ENCODE measurements at regions not wholly inside any gene's neighbourhood (a gene's known extent, or its start where the extent isn't known, plus 50 kb on each side); places are given as distances from the start of the nearest gene placed in this dataset.

DNA sequence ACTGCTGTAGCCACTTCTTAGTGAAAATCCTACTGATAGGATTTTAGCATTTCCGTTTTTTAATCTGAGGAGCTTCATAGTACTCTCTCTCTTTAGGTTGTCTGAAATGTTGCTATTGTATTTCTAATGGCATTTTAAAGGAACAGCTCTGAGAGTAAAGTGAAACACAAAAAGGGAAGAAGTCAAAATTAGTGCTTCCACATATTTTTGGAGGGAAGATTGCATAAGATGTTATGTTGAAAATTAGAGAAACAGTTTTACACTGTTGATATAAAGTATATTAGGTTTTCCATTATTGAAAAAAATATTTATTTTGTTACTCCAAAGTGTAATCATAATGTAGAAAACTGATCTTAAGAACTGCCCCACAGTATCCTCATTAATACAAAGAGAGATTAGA, 525.1 kb downstream of the TAF11L14 start:
- no peaks in the 10 kb centered on the region for H3K79me2 ChIP-seq (ENCODE audit: control insufficient read depth, insufficient read depth, low read length)
- no peak overlapping the region for H3K27ac ChIP-seq (ENCODE audit: control insufficient read depth, insufficient read depth, low read length)
- no peaks in the 10 kb centered on the region for H3K9me3 ChIP-seq (ENCODE audit: control insufficient read depth, low read depth, low read length)
- TF ChIP-seq, protein P1, sequence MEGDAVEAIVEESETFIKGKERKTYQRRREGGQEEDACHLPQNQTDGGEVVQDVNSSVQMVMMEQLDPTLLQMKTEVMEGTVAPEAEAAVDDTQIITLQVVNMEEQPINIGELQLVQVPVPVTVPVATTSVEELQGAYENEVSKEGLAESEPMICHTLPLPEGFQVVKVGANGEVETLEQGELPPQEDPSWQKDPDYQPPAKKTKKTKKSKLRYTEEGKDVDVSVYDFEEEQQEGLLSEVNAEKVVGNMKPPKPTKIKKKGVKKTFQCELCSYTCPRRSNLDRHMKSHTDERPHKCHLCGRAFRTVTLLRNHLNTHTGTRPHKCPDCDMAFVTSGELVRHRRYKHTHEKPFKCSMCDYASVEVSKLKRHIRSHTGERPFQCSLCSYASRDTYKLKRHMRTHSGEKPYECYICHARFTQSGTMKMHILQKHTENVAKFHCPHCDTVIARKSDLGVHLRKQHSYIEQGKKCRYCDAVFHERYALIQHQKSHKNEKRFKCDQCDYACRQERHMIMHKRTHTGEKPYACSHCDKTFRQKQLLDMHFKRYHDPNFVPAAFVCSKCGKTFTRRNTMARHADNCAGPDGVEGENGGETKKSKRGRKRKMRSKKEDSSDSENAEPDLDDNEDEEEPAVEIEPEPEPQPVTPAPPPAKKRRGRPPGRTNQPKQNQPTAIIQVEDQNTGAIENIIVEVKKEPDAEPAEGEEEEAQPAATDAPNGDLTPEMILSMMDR (optimal IDR thresholded peaks at IDR 0.05 in 1 of 3, IDR thresholded peaks at IDR 0.05 in 1 of 3, conservative IDR thresholded peaks at IDR 0.05 in 1 of 3; ENCODE audit: extremely low read depth in 1 of 3, insufficient read depth in 2 of 3, low read length in 3 of 3): no peak
- TF ChIP-seq EZH2 (IDR thresholded peaks at IDR 0.05; ENCODE audit: low read length): no peak
- no peaks in the 10 kb centered on the region for H3K27me3 ChIP-seq (ENCODE audit: control insufficient read depth, extremely low read depth, insufficient read depth, low read length)
- H3K4me1 ChIP-seq (ENCODE audit: control insufficient read depth, extremely low read depth, insufficient read depth, low read length): no peaks in the 10 kb centered on the region
- no peaks in the 10 kb centered on the region for H3K9me1 ChIP-seq (ENCODE audit: control insufficient read depth, extremely low read depth, insufficient read depth, low read length)
- no peaks in the 10 kb centered on the region for H3K36me3 ChIP-seq (ENCODE audit: control insufficient read depth in 2 of 2, extremely low read depth in 1 of 2, insufficient read depth in 2 of 2, low read length in 2 of 2)
- H3K9ac ChIP-seq (ENCODE audit: control insufficient read depth, extremely low read depth, insufficient read depth, low read length): no peak overlapping the region
- no peaks in the 10 kb centered on the region for H4K20me1 ChIP-seq (ENCODE audit: control insufficient read depth, extremely low read depth, insufficient read depth, low read length)
- H3K4me3 ChIP-seq (ENCODE audit: control insufficient read depth in 2 of 3, extremely low read depth in 1 of 3, insufficient read depth in 2 of 3, low read depth in 1 of 3, low read length in 3 of 3): no peak overlapping the region
- dilution Hi-C loops (cut with MboI; ENCODE audit: extremely low pct_ligation_motif_present, low sequenced_read_pairs): no loop called here
- H3K4me2 ChIP-seq (ENCODE audit: control insufficient read depth, extremely low read depth, insufficient read depth, low read depth, low read length): no peak overlapping the region
- DNase-seq (ENCODE audit: low read depth, low spot score) (no peak), FAIRE-seq (no peak)
- H2AFZ ChIP-seq (ENCODE audit: control insufficient read depth, low read length): no peak overlapping the region

DNA sequence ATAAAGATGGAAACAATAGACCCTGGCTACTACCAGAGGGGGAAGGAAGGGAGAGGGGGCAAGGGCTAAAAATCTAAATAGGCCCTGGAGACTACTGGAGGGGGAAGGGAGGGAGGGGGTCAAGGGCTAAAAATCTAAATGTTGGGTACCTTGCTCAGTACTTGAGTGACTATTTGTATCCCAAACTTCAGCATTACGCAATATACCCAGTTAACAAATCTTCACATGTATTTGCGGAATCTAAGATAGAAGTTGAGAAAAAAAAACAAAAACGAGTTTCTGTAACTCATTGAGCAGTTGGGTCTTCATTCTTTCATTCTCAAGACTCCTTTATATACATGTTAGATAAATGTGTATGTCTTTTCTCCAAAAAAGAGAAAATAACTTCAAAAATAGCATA, 537.4 kb downstream of the TAF11L14 start:
- Histone ChIP-seq H3K36me3 (ENCODE audit: control insufficient read depth in 2 of 2, extremely low read depth in 1 of 2, insufficient read depth in 2 of 2, low read length in 2 of 2) (no peaks in the 10 kb centered on the region), H2AFZ (ENCODE audit: control insufficient read depth, low read length) (no peak overlapping the region), H3K27me3 (ENCODE audit: control insufficient read depth, extremely low read depth, insufficient read depth, low read length) (no peaks in the 10 kb centered on the region), H3K79me2 (ENCODE audit: control insufficient read depth, insufficient read depth, low read length) (no peaks in the 10 kb centered on the region), H3K9me3 (ENCODE audit: control insufficient read depth, low read depth, low read length) (no peaks in the 10 kb centered on the region), H3K9ac (ENCODE audit: control insufficient read depth, extremely low read depth, insufficient read depth, low read length) (no peak overlapping the region), H3K9me1 (ENCODE audit: control insufficient read depth, extremely low read depth, insufficient read depth, low read length) (no peaks in the 10 kb centered on the region), H3K4me3 (ENCODE audit: control insufficient read depth in 2 of 3, extremely low read depth in 1 of 3, insufficient read depth in 2 of 3, low read depth in 1 of 3, low read length in 3 of 3) (no peak overlapping the region), H3K4me1 (ENCODE audit: control insufficient read depth, extremely low read depth, insufficient read depth, low read length) (no peaks in the 10 kb centered on the region), H3K4me2 (ENCODE audit: control insufficient read depth, extremely low read depth, insufficient read depth, low read depth, low read length) (no peak overlapping the region), H4K20me1 (ENCODE audit: control insufficient read depth, extremely low read depth, insufficient read depth, low read length) (no peaks in the 10 kb centered on the region), H3K27ac (ENCODE audit: control insufficient read depth, insufficient read depth, low read length) (no peak overlapping the region)
- TF ChIP-seq EZH2 (IDR thresholded peaks at IDR 0.05; ENCODE audit: low read length): no peak
- TF ChIP-seq, protein P1 (optimal IDR thresholded peaks at IDR 0.05 in 1 of 3, IDR thresholded peaks at IDR 0.05 in 1 of 3, conservative IDR thresholded peaks at IDR 0.05 in 1 of 3; ENCODE audit: extremely low read depth in 1 of 3, insufficient read depth in 2 of 3, low read length in 3 of 3): no peak
- FAIRE-seq (no peak), DNase-seq (ENCODE audit: low read depth, low spot score) (no peak)
- dilution Hi-C loops (cut with MboI; ENCODE audit: extremely low pct_ligation_motif_present, low sequenced_read_pairs): no loop called here
